ENCODE measurements at regions not wholly inside any gene's neighbourhood (a gene's known extent, or its start where the extent isn't known, plus 50 kb on each side); places are given as distances from the start of the nearest gene placed in this dataset.
"Not testable (repeated sequence)": the region's sequence is repeated elsewhere in the genome, so short reads cannot be mapped to it uniquely, and the experiment has no call there.

- H3K4me1 ChIP-seq (ENCODE audit: control insufficient read depth, insufficient read depth, low read length), result no peaks in the 10 kb centered on the region
Measured at GRCh38 chr1:5733596-5733995, 258.6 kb downstream of the NPHP4 start.

GRCh38 chr1:5731110-5731423, 261.2 kb downstream of the NPHP4 start:
- peaks cover 3% of the 10 kb centered on the region for H3K4me1 ChIP-seq (ENCODE audit: control insufficient read depth, insufficient read depth, low read length)
- peaks cover 2% of the 10 kb centered on the region for H3K27me3 ChIP-seq (ENCODE audit: control insufficient read depth, insufficient read depth, low read length)
- no peak overlapping the region for H3K27ac ChIP-seq (ENCODE audit: low read length)
- WGBS (ENCODE audit: insufficient coverage), result 77% methylated on average over 4 of the region's 5 CpGs
- no peaks in the 10 kb centered on the region for H3K36me3 ChIP-seq (ENCODE audit: control insufficient read depth, insufficient read depth, low read length)
- no peak overlapping the region for H3K4me3 ChIP-seq (ENCODE audit: low read length)
- DNase-seq, result no peak
- no peaks in the 10 kb centered on the region for H3K9me3 ChIP-seq (replicated peaks; ENCODE audit: control insufficient read depth, low read depth, low read length)

More at GRCh38 chr1:5733596-5733995, 258.6 kb downstream of the NPHP4 start:
- H3K27me3 ChIP-seq (ENCODE audit: control insufficient read depth, insufficient read depth, low read length), result peaks cover 2% of the 10 kb centered on the region
- no peaks in the 10 kb centered on the region for H3K36me3 ChIP-seq (ENCODE audit: control insufficient read depth, insufficient read depth, low read length)
- H3K27ac ChIP-seq (ENCODE audit: low read length), result no peak overlapping the region
- no peak for DNase-seq
- 78% methylated on average over 11 of the region's 13 CpGs for WGBS (ENCODE audit: insufficient coverage)
- no peak overlapping the region for H3K4me3 ChIP-seq (ENCODE audit: low read length)
- H3K9me3 ChIP-seq (replicated peaks; ENCODE audit: control insufficient read depth, low read depth, low read length), result no peaks in the 10 kb centered on the region

GRCh38 chr1:5730272-5731109, 261.7 kb downstream of the NPHP4 start:
- Histone ChIP-seq H3K9me3 (replicated peaks; ENCODE audit: control insufficient read depth, low read depth, low read length) (no peaks in the 10 kb centered on the region), H3K36me3 (ENCODE audit: control insufficient read depth, insufficient read depth, low read length) (no peaks in the 10 kb centered on the region), H3K27me3 (ENCODE audit: control insufficient read depth, insufficient read depth, low read length) (peaks cover 2% of the 10 kb centered on the region), H3K4me1 (ENCODE audit: control insufficient read depth, insufficient read depth, low read length) (peaks cover 3% of the 10 kb centered on the region), H3K4me3 (ENCODE audit: low read length) (no peak overlapping the region), H3K27ac (ENCODE audit: low read length) (no peak overlapping the region)
- WGBS (ENCODE audit: insufficient coverage), result 72% methylated on average over 11 of the region's 16 CpGs
- no peak for DNase-seq

- Histone ChIP-seq H3K9me3 (replicated peaks; ENCODE audit: control insufficient read depth, low read depth, low read length) (no peaks in the 10 kb centered on the region), H3K4me1 (ENCODE audit: control insufficient read depth, insufficient read depth, low read length) (peaks cover 3% of the 10 kb centered on the region), H3K27ac (ENCODE audit: low read length) (no peak overlapping the region), H3K4me3 (ENCODE audit: low read length) (no peak overlapping the region), H3K27me3 (ENCODE audit: control insufficient read depth, insufficient read depth, low read length) (peaks cover 2% of the 10 kb centered on the region), H3K36me3 (ENCODE audit: control insufficient read depth, insufficient read depth, low read length) (no peaks in the 10 kb centered on the region)
- no peak for DNase-seq
- WGBS (ENCODE audit: insufficient coverage), result 89% methylated on average over 2 of the region's 4 CpGs
Measured at GRCh38 chr1:5729636-5730145, 262.5 kb downstream of the NPHP4 start.

GRCh38 chr1:5728663-5729355, 263.4 kb downstream of the NPHP4 start:
- H3K4me3 ChIP-seq (ENCODE audit: low read length), result no peak overlapping the region
- peaks cover 3% of the 10 kb centered on the region for H3K4me1 ChIP-seq (ENCODE audit: control insufficient read depth, insufficient read depth, low read length)
- H3K36me3 ChIP-seq (ENCODE audit: control insufficient read depth, insufficient read depth, low read length), result no peaks in the 10 kb centered on the region
- DNase-seq, result no peak
- H3K27me3 ChIP-seq (ENCODE audit: control insufficient read depth, insufficient read depth, low read length), result no peaks in the 10 kb centered on the region
- WGBS (ENCODE audit: insufficient coverage), result 55% methylated on average over 2 of the region's 5 CpGs
- H3K27ac ChIP-seq (ENCODE audit: low read length), result no peak overlapping the region
- H3K9me3 ChIP-seq (replicated peaks; ENCODE audit: control insufficient read depth, low read depth, low read length), result no peaks in the 10 kb centered on the region

- 84% methylated on average over 7 of the region's 17 CpGs for WGBS (ENCODE audit: insufficient coverage)
- H3K9me3 ChIP-seq (replicated peaks; ENCODE audit: control insufficient read depth, low read depth, low read length), result no peaks in the 10 kb centered on the region
- DNase-seq, result no peak
- H3K4me3 ChIP-seq (ENCODE audit: low read length), result no peak overlapping the region
- H3K36me3 ChIP-seq (ENCODE audit: control insufficient read depth, insufficient read depth, low read length), result no peaks in the 10 kb centered on the region
- H3K27me3 ChIP-seq (ENCODE audit: control insufficient read depth, insufficient read depth, low read length), result no peaks in the 10 kb centered on the region
- H3K27ac ChIP-seq (ENCODE audit: low read length), result no peak overlapping the region
- H3K4me1 ChIP-seq (ENCODE audit: control insufficient read depth, insufficient read depth, low read length), result peaks cover 3% of the 10 kb centered on the region
Measured at GRCh38 chr1:5727871-5728643, 264.2 kb downstream of the NPHP4 start.

GRCh38 chr1:5727191-5727590, 265.0 kb downstream of the NPHP4 start:
- H3K4me1 ChIP-seq (ENCODE audit: control insufficient read depth, insufficient read depth, low read length), result peaks cover 3% of the 10 kb centered on the region
- H3K9me3 ChIP-seq (replicated peaks; ENCODE audit: control insufficient read depth, low read depth, low read length), result no peaks in the 10 kb centered on the region

GRCh38 chr1:5726586-5727184, 265.5 kb downstream of the NPHP4 start:
- not testable (repeated sequence) for H3K27ac ChIP-seq (ENCODE audit: low read length); H3K9me3 ChIP-seq (replicated peaks; ENCODE audit: control insufficient read depth, low read depth, low read length); H3K4me1 ChIP-seq (ENCODE audit: control insufficient read depth, insufficient read depth, low read length); H3K36me3 ChIP-seq (ENCODE audit: control insufficient read depth, insufficient read depth, low read length); H3K4me3 ChIP-seq (ENCODE audit: low read length); H3K27me3 ChIP-seq (ENCODE audit: control insufficient read depth, insufficient read depth, low read length); DNase-seq
- WGBS (ENCODE audit: insufficient coverage), result 41% methylated on average over 6 of the region's 13 CpGs

More at GRCh38 chr1:5727191-5727590, 265.0 kb downstream of the NPHP4 start:
- Histone ChIP-seq H3K4me3 (ENCODE audit: low read length) (no peak overlapping the region), H3K36me3 (ENCODE audit: control insufficient read depth, insufficient read depth, low read length) (no peaks in the 10 kb centered on the region), H3K27me3 (ENCODE audit: control insufficient read depth, insufficient read depth, low read length) (no peaks in the 10 kb centered on the region), H3K27ac (ENCODE audit: low read length) (no peak overlapping the region)
- no peak for DNase-seq

- no peak overlapping the region for H3K27ac ChIP-seq (ENCODE audit: low read length)
- H3K4me3 ChIP-seq (ENCODE audit: low read length), result no peak overlapping the region
- no peaks in the 10 kb centered on the region for H3K36me3 ChIP-seq (ENCODE audit: control insufficient read depth, insufficient read depth, low read length)
- H3K9me3 ChIP-seq (replicated peaks; ENCODE audit: control insufficient read depth, low read depth, low read length), result no peaks in the 10 kb centered on the region
- no peak for DNase-seq
- WGBS (ENCODE audit: insufficient coverage), result 61% methylated on average over 9 of the region's 14 CpGs
- peaks cover 3% of the 10 kb centered on the region for H3K4me1 ChIP-seq (ENCODE audit: control insufficient read depth, insufficient read depth, low read length)
- H3K27me3 ChIP-seq (ENCODE audit: control insufficient read depth, insufficient read depth, low read length), result no peaks in the 10 kb centered on the region
Measured at GRCh38 chr1:5725855-5726585, 266.2 kb downstream of the NPHP4 start.
